CD4-positive, alpha-beta T cell treated with Interferon alpha-2 for 1 hour (primary cell): ENCODE measurements at regions not wholly inside any gene's neighbourhood (a gene's known extent, or its start where the extent isn't known, plus 50 kb on each side); places are given as distances from the start of the nearest gene placed in this dataset.
"Not testable (repeated sequence)": the region's sequence is repeated elsewhere in the genome, so short reads cannot be mapped to it uniquely, and the experiment has no call there.

ENCODE experiments used
- DNase-seq, 2 donors: peaks; one replicate each; pipeline ENCODE4 v3.0.0-alpha.2; 2020 to 2022

DNA sequence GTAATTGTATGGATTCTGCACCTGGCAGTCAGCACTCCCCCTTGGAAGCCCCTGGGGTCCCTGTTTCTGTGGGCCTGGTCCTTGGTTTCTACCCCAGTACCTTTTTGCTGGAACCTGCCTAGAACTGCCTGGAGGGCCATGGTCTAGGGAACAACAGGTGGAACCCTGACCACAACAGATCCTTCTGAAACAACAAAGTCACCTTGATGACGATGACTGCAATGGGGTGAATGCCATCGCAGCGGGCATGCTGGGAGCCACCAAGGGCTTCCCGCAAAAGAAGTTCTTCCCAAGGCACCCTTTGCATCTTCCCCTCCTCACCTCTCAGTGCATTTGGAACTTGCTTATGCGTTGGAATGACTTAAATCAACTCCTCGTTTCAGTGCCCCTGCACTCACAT lies 129.0 kb upstream of the OR4C13 start:
- not testable (repeated sequence) for DNase-seq

DNA sequence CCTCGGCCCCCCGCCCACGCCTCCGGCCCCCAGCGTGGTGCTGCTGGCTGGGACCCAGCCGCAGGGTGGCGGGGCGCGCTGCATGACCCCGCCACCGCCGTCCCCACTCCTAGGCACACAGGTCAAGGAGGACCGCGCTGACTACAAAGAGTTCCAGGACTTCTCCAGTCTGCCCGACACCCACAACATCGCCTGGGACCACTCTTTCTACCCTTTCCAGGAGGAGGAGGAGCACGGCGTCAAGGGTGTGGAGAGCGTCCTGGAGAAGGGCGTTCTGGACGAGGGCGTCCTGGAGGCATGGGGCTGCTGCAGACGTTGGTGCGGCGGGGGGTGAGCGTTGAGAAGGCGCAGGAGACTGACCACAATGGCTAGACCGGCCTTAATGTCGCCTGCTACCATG lies 101.7 kb upstream of the OR4C13 start:
- DNase-seq = not testable (repeated sequence)

DNA sequence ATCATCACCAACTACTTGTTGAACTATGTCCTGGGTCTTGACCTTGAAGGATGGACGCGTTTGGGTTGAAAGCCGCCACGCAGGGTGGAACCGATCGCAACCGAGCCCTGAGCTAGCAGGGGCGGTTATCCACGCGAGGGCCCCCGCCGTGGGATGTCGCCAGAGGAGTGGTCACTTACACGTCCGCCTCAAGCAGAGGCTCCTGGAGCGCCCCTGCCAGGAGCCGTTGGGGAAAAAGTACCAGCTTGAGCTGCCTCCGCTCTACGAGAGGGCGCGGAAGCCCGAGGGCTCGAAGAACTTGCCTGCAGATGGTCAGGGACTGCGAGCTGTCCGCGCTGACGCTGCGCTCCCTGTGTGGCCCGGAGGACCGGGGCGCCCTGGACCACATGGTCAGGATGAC lies 100.7 kb upstream of the OR4C13 start:
- DNase-seq = no peak

DNA sequence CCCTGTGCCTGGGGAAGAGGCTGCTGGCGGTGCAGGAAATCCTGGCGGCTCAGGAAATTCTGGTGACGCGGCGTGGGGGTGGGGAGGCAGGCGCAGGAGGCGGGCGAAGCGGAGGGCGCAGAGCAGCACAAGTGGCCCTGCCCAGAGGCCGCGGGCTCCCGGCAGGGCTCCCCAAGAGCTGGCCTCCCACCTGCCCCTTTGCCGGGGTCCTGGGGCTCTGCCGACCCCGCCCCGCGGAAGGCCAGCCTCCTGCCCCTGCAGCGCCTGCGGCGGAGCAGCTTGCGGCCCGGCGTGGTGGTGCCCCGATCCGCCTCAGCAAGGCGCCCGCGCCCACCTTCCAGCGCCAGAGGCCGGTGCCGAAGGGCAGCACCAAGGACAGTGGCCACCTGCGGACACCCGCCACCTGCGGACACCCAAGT lies 100.2 kb upstream of the OR4C13 start:
- DNase-seq = no peak

DNA sequence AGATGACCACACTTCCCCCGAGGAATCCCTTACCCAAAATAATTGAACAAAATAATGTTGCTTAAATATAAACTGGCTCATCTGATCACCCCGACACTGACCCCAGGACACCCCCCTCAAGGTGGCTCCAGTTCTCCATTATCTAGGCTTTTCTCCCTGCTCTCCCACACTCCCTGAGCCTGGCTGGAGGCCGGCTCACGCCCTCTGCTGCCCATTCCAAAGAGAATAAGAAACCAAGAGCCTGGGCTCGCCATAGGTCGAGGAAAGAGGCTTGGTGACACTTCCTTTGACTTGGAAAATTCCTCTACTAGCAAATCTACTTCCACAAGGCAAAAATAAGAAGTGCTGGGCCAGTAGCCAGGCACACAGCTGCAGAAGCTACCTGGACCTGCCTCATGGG lies 63.3 kb upstream of the OR4C13 start:
- not testable (repeated sequence) for DNase-seq

DNA sequence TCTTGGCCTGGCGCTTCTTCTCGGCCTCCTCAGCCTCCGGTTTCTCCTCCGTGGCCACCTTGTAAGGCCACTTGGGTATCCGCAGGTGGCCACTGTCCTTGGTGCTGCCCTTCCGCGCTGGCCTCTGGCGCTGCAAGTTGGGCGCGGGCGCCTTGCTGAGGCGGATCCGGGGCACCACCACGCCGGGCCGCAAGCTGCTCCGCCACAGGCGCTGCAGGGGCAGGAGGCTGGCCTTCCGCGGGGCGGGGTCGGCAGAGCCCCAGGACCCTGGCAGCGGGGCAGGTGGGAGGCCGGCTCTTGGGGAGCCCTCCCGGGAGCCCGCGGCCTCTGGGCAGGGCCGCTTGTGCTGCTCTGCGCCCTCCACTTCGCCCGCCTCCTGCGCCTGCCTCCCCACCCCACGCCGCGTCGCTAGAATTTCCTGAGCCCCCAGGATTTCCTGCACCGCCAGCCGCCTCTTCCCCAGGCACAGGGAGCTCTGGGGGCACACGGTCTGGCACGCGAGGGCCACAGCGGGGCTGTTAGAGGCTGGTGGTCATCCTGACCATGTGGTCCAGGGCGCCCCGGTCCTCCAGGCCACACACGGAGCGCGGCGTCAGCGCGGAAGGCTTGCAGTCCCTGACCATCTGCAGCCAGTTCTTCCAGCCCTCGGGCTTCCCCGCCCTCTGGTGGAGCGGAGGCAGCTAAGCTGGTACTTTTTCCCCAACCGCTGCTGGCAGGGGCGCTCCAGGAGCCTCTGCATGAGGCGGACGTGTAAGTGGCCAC lies 60.1 kb upstream of the OR4C13 start:
- not testable (repeated sequence) for DNase-seq

DNA sequence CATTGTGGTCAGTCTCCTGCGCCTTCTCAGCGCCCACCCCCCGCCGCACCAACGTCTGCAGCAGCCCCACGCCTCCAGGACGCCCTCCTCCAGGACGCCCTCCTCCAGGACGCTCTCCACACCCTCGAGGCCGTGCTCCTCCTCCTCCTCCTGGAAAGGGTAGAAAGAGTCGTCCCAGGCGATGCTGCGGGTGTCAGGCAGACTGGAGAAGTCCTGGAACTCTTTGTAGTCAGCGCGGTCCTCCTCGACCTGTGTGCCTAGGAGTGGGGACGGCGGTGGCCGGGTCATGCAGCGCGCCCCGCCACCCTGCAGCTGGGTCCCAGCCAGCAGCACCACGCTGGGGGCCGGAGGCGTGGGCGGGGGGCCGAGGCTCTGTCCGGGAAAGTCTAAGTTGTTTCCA lies 58.7 kb upstream of the OR4C13 start:
- not testable (repeated sequence) for DNase-seq
